HCT116 (cell line): ENCODE measurements at regions not wholly inside any gene's neighbourhood (a gene's known extent, or its start where the extent isn't known, plus 50 kb on each side); places are given as distances from the start of the nearest gene placed in this dataset.
"Not testable (repeated sequence)": the region's sequence is repeated elsewhere in the genome, so short reads cannot be mapped to it uniquely, and the experiment has no call there.

ENCODE experiments used
- ATAC-seq: fragments of 200-7000 bp; cut with Tn5 transposase; 2 replicates; pipeline ENCODE4 v1.9.1; 2020; ENCODE audit warnings: mild to moderate bottlenecking, moderate library complexity
- BruUV-seq: library from RNA; stranded (reverse); fragments of 400-500 nt; replicated peaks from 2 replicates; lab custom pipeline; 2021; lab: Mats Ljungman, UMichigan
- CTCF ChIA-PET: fragments of 300-600 bp; sonication (Branson Sonifier 250); formaldehyde crosslinking; loops from one replicate; lab custom pipeline; 2021; ENCODE audit warnings: antibody characterized with exemption; lab: Charles Lee
- POLR2A ChIA-PET: fragments of 300-600, 350-600 bp; sonication (Branson Sonifier 250); formaldehyde crosslinking; loops from one replicate; lab custom pipeline; 2021; ENCODE audit warnings: antibody characterized with exemption; lab: Charles Lee
- RAD21 ChIA-PET, 2 experiments: fragments of 300-600 bp; sonication (Branson Sonifier 250); formaldehyde crosslinking; loops; one replicate each; lab custom pipeline; 2023; ENCODE audit warnings: low total read pairs in 2 of 2; ENCODE audit not compliant: uncharacterized antibody in 2 of 2, unreplicated experiment in 2 of 2, low non-redundant PET in 1 of 2; lab: Charles Lee
- DNase-seq: peaks from one replicate; pipeline ENCODE4 v3.0.0-alpha.2; 2010; ENCODE audit warnings: low read depth, low spot score
- H2AFZ ChIP-seq: fragments of 200-600 bp; shearing (Covaris generic), sonication (generic); 2 replicates; pipeline ENCODE4 v1.6.1; 2017; ENCODE audit warnings: low read depth, mixed run types, mixed read lengths, antibody characterized with exemption, low read length; ENCODE audit not compliant: poor library complexity, severe bottlenecking
- H3K27ac ChIP-seq: 2 replicates; pipeline ENCODE4 v1.5.1; 2012; ENCODE audit warnings: low read depth, low read length
- H3K27me3 ChIP-seq: fragments of 200-600 bp; sonication (generic); 2 replicates; pipeline ENCODE4 v1.6.1; 2016; ENCODE audit warnings: mixed run types, low read length, mixed read lengths; ENCODE audit not compliant: insufficient read depth
- H3K36me3 ChIP-seq, 2 experiments: fragments of 200-500 bp in 1 of 2; fragments of 200-600 bp in 1 of 2; sonication (Bioruptor generic) in 1 of 2; sonication (generic) in 1 of 2; 2 replicates each; pipeline versions ENCODE4 v1.5.1 to v1.6.1; 2014 to 2016; ENCODE audit warnings: low read length in 2 of 2, inconsistent platforms in 1 of 2, mixed read lengths in 1 of 2, mixed run types in 1 of 2; ENCODE audit not compliant: insufficient read depth in 2 of 2, control insufficient read depth in 1 of 2
- H3K4me1 ChIP-seq, 2 experiments: fragments of 200-600 bp in 1 of 2; sonication (generic) in 1 of 2; 2 replicates each; pipeline versions ENCODE4 v1.5.1 to v1.6.1; 2012 to 2017; ENCODE audit warnings: low read length in 2 of 2, inconsistent platforms in 1 of 2, mild to moderate bottlenecking in 1 of 2, mixed read lengths in 1 of 2, mixed run types in 1 of 2, moderate library complexity in 1 of 2; ENCODE audit not compliant: insufficient read depth in 2 of 2, control insufficient read depth in 1 of 2
- H3K4me2 ChIP-seq: fragments of 200-600 bp; sonication (generic); 2 replicates; pipeline ENCODE4 v1.6.1; 2017; ENCODE audit warnings: mixed run types, low read length, mixed read lengths
- H3K4me3 ChIP-seq, 2 experiments: fragments of 200-600 bp in 1 of 2; sonication (generic) in 1 of 2; replicated peaks in 1 of 2; 2 replicates each; pipeline ENCODE4 v1.5.1; 2011 to 2016; ENCODE audit warnings: low read length in 2 of 2, control low read depth in 1 of 2, low read depth in 1 of 2, mild to moderate bottlenecking in 1 of 2, mixed read lengths in 1 of 2, mixed run types in 1 of 2
- H3K79me2 ChIP-seq: fragments of 200-600 bp; sonication (generic); 2 replicates; pipeline ENCODE4 v1.6.1; 2017; ENCODE audit warnings: mild to moderate bottlenecking, mixed run types, low read length, moderate library complexity, mixed read lengths; ENCODE audit not compliant: insufficient read depth
- H3K9ac ChIP-seq: fragments of 200-600 bp; sonication (generic); 2 replicates; pipeline ENCODE4 v1.6.1; 2016; ENCODE audit warnings: low read length, mixed read lengths
- H3K9me2 ChIP-seq: fragments of 200-600 bp; sonication (generic), shearing (Covaris generic); 2 replicates; pipeline ENCODE4 v1.6.1; 2017; ENCODE audit warnings: mixed run types, mild to moderate bottlenecking, moderate library complexity; ENCODE audit not compliant: insufficient read depth
- H3K9me3 ChIP-seq, 2 experiments: fragments of 200-500 bp in 1 of 2; fragments of 200-600 bp in 1 of 2; sonication (Bioruptor generic) in 1 of 2; sonication (generic) in 1 of 2; 2 replicates each; pipeline ENCODE4 v1.6.1; 2014 to 2017; ENCODE audit warnings: low read length in 2 of 2, mixed read lengths in 2 of 2, inconsistent platforms in 1 of 2, low read depth in 1 of 2, mild to moderate bottlenecking in 1 of 2, mixed run types in 1 of 2, moderate library complexity in 1 of 2; ENCODE audit not compliant: control insufficient read depth in 1 of 2, insufficient read depth in 1 of 2
- H4K20me1 ChIP-seq: fragments of 200-600 bp; sonication (generic), shearing (Covaris generic); 2 replicates; pipeline ENCODE4 v1.6.1; 2017; ENCODE audit warnings: mixed run types, mild to moderate bottlenecking, moderate library complexity; ENCODE audit not compliant: insufficient read depth
- CBX3 ChIP-seq: IDR thresholded peaks from 2 replicates; pipeline ENCODE4 v1.6.1; 2012; ENCODE audit warnings: low read depth
- CEBPB ChIP-seq: IDR thresholded peaks from 2 replicates; pipeline ENCODE4 v1.6.1; 2012; ENCODE audit warnings: low read depth
- EGR1 ChIP-seq: IDR thresholded peaks from 2 replicates; pipeline ENCODE4 v1.6.1; 2012; ENCODE audit warnings: low read depth
- ELF1 ChIP-seq: IDR thresholded peaks from 2 replicates; pipeline ENCODE4 v1.6.1; 2012; ENCODE audit warnings: low read depth, borderline replicate concordance
- EZH2 ChIP-seq: fragments of 200-600 bp; sonication (generic); IDR thresholded peaks from 2 replicates; pipeline ENCODE4 v1.6.1; 2017; ENCODE audit warnings: antibody characterized with exemption, mixed run types
- EZH2phosphoT487 ChIP-seq: fragments of 200-600 bp; IDR thresholded peaks from 2 replicates; pipeline ENCODE4 v1.6.1; 2018; ENCODE audit warnings: antibody characterized with exemption, borderline replicate concordance
- FOSL1 ChIP-seq: IDR thresholded peaks from 2 replicates; pipeline ENCODE4 v1.6.1; 2012; ENCODE audit warnings: low read depth
- JUND ChIP-seq: IDR thresholded peaks from 2 replicates; pipeline ENCODE4 v1.6.1; 2012
- POLR2A ChIP-seq: IDR thresholded peaks from 2 replicates; pipeline ENCODE4 v1.7.0; 2011; ENCODE audit warnings: borderline replicate concordance; ENCODE audit not compliant: insufficient read depth, insufficient read length; ENCODE audit errors: extremely low read depth
- RAD21 ChIP-seq: IDR thresholded peaks from 2 replicates; pipeline ENCODE4 v1.6.1; 2012; ENCODE audit warnings: low read depth, mild to moderate bottlenecking
- REST ChIP-seq: IDR thresholded peaks from 2 replicates; pipeline ENCODE4 v1.6.1; 2012; ENCODE audit warnings: low read depth
- SIN3A ChIP-seq: IDR thresholded peaks from 2 replicates; pipeline ENCODE4 v1.6.1; 2012; ENCODE audit warnings: low read depth
- SP1 ChIP-seq: IDR thresholded peaks from 2 replicates; pipeline ENCODE4 v1.6.1; 2012; ENCODE audit warnings: low read depth
- TCF7L2 ChIP-seq: IDR thresholded peaks from 2 replicates; pipeline ENCODE4 v1.7.0; 2011; ENCODE audit warnings: borderline replicate concordance, inconsistent platforms; ENCODE audit not compliant: insufficient read depth, insufficient read length; ENCODE audit errors: extremely low read depth
- ZFX ChIP-seq: fragments of 450-650 bp; IDR thresholded peaks from 2 replicates; pipeline ENCODE4 v1.6.1; 2017
- intact Hi-C: fragments of 100-400 bp; cut with micrococcal nuclease; formaldehyde crosslinking; loops from 2 replicates; pipeline ENCODE4 v1.10.0; 2022
- TF ChIP-seq, protein P1 (sequence below): IDR thresholded peaks from 2 replicates; pipeline ENCODE4 v1.6.1; 2011; ENCODE audit warnings: mild to moderate bottlenecking, low read length, moderate library complexity; ENCODE audit not compliant: insufficient replicate concordance; ENCODE audit errors: extremely low read depth
- TF ChIP-seq, protein P2 (sequence below): IDR thresholded peaks from 2 replicates; pipeline ENCODE4 v1.6.1; 2012
- TF ChIP-seq, protein P3 (sequence below): IDR thresholded peaks from 2 replicates; pipeline ENCODE4 v1.6.1; 2012

DNA sequence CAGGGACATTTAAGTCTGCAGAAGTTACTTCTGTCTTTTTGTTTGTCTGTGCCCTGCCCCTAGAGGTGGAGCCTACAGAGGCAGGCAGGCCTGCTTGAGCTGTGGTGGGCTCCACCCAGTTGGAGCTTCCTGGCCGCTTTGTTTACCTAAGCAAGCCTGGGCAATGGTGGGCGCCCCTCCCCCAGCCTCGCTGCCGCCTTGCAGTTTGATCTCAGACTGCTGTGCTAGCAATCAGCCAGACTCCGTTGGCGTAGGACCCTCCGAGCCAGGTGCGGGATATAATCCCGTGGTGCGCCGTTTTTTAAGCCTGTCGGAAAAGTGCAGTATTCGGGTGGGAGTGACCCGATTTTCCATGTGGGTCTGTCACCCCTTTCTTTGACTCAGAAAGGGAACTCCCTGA is 170.7 kb upstream of the KCND3 start:
- H3K9me2 ChIP-seq, H3K27ac ChIP-seq, H3K9ac ChIP-seq, H3K4me1 ChIP-seq, H3K4me2 ChIP-seq, H2AFZ ChIP-seq, H3K79me2 ChIP-seq, RAD21 ChIA-PET, BruUV-seq, H3K27me3 ChIP-seq, H4K20me1 ChIP-seq, H3K36me3 ChIP-seq, H3K9me3 ChIP-seq, ATAC-seq, CTCF ChIA-PET, POLR2A ChIA-PET, DNase-seq, H3K4me3 ChIP-seq: not testable (repeated sequence)
- intact Hi-C loops = loop anchor here (10.0 kb wide), 1 partner anchor 175 kb away; no protein-coding TSS in a partner anchor

DNA sequence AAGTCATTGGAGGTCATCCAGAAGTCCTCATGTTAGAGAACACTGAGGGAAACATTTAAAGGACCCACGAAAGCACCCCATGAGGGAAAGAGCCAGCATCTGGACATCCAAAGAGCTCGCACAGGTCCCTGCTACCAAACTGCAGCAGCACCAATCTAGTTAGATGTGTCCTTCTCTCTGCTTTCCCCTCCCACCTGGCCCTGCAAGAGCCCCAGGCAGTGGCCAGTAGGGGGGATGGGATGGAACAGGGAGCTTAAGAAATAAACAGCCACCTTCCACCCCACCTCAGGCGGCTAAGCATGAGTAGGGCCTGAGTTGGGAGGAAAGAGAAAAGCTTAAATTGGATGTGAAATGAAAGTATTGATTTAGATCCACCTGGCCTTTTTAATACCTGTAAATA is 175.9 kb upstream of the KCND3 start:
- Histone ChIP-seq H3K9me2 (no peaks in the 10 kb centered on the region), H3K4me2 (no peak overlapping the region), H3K9me3 (no peaks in the 10 kb centered on the region), H3K4me3 (no peak overlapping the region), H3K9ac (no peak overlapping the region), H2AFZ (no peak overlapping the region), H3K27me3 (peaks cover 40% of the 10 kb centered on the region), H4K20me1 (no peaks in the 10 kb centered on the region), H3K27ac (no peak overlapping the region), H3K4me1 (no peaks in the 10 kb centered on the region), H3K79me2 (no peaks in the 10 kb centered on the region), H3K36me3 (no peaks in the 10 kb centered on the region)
- ChIA-PET RAD21 (no interaction called here), POLR2A (no interaction called here), CTCF (no interaction called here)
- no peak for ATAC-seq
- intact Hi-C loops = loop anchor here (10.0 kb wide), 1 partner anchor 169 kb away; no protein-coding TSS in a partner anchor
- no peak for DNase-seq
- no TSS peak for BruUV-seq
- TF ChIP-seq SIN3A = no peak
- TF ChIP-seq RAD21 = no peak
- no peak for TF ChIP-seq FOSL1
- TF ChIP-seq TCF7L2 = no peak
- TF ChIP-seq ZFX = no peak
- no peak for TF ChIP-seq REST
- TF ChIP-seq, protein P1, sequence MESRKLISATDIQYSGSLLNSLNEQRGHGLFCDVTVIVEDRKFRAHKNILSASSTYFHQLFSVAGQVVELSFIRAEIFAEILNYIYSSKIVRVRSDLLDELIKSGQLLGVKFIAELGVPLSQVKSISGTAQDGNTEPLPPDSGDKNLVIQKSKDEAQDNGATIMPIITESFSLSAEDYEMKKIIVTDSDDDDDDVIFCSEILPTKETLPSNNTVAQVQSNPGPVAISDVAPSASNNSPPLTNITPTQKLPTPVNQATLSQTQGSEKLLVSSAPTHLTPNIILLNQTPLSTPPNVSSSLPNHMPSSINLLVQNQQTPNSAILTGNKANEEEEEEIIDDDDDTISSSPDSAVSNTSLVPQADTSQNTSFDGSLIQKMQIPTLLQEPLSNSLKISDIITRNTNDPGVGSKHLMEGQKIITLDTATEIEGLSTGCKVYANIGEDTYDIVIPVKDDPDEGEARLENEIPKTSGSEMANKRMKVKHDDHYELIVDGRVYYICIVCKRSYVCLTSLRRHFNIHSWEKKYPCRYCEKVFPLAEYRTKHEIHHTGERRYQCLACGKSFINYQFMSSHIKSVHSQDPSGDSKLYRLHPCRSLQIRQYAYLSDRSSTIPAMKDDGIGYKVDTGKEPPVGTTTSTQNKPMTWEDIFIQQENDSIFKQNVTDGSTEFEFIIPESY = no peak
- no peak for TF ChIP-seq EZH2phosphoT487
- TF ChIP-seq, protein P2, sequence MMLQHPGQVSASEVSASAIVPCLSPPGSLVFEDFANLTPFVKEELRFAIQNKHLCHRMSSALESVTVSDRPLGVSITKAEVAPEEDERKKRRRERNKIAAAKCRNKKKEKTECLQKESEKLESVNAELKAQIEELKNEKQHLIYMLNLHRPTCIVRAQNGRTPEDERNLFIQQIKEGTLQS = no peak
- TF ChIP-seq JUND = no peak
- TF ChIP-seq EGR1 = no peak
- TF ChIP-seq, protein P3, sequence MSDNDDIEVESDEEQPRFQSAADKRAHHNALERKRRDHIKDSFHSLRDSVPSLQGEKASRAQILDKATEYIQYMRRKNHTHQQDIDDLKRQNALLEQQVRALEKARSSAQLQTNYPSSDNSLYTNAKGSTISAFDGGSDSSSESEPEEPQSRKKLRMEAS = no peak
- TF ChIP-seq SP1 = no peak
- TF ChIP-seq CEBPB = no peak
- TF ChIP-seq CBX3 = no peak
- TF ChIP-seq POLR2A = no peak
- TF ChIP-seq ELF1 = no peak
- TF ChIP-seq EZH2 = no peak
